ENCODE measurements at regions not wholly inside any gene's neighbourhood (a gene's known extent, or its start where the extent isn't known, plus 50 kb on each side); places are given as distances from the start of the nearest gene placed in this dataset.

DNA sequence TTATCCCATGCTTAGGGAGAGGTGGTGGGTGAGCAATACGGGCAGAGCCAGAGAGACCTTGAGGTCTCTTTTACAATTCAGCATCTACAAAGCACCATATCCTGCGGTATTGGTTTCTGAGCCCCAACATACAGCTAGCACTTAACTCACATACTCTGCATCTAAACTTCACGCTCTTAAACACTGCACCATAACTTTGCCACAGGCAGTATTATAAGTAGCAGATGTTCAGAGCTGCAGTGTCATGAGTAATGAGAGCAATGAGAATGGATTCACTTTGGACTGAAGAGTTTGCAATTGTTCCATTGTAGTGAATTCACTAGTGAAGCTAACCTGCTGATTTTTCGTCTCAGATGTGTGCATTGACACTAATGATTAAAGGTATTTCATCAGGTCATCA, 93.8 kb downstream of the HS3ST1 start:
- intact Hi-C loops (cut with DNase I, micrococcal nuclease): no loop called here
- H3K4me3 ChIP-seq: no peak overlapping the region
- no peak for ATAC-seq
- TF ChIP-seq, protein P1, sequence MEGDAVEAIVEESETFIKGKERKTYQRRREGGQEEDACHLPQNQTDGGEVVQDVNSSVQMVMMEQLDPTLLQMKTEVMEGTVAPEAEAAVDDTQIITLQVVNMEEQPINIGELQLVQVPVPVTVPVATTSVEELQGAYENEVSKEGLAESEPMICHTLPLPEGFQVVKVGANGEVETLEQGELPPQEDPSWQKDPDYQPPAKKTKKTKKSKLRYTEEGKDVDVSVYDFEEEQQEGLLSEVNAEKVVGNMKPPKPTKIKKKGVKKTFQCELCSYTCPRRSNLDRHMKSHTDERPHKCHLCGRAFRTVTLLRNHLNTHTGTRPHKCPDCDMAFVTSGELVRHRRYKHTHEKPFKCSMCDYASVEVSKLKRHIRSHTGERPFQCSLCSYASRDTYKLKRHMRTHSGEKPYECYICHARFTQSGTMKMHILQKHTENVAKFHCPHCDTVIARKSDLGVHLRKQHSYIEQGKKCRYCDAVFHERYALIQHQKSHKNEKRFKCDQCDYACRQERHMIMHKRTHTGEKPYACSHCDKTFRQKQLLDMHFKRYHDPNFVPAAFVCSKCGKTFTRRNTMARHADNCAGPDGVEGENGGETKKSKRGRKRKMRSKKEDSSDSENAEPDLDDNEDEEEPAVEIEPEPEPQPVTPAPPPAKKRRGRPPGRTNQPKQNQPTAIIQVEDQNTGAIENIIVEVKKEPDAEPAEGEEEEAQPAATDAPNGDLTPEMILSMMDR (IDR thresholded peaks at IDR 0.05): no peak
- no peak for DNase-seq
- no peaks in the 10 kb centered on the region for H3K9me3 ChIP-seq
- H3K36me3 ChIP-seq (ENCODE audit: low read depth): no peaks in the 10 kb centered on the region
- no peaks in the 10 kb centered on the region for H3K4me1 ChIP-seq (ENCODE audit: low read depth)

DNA sequence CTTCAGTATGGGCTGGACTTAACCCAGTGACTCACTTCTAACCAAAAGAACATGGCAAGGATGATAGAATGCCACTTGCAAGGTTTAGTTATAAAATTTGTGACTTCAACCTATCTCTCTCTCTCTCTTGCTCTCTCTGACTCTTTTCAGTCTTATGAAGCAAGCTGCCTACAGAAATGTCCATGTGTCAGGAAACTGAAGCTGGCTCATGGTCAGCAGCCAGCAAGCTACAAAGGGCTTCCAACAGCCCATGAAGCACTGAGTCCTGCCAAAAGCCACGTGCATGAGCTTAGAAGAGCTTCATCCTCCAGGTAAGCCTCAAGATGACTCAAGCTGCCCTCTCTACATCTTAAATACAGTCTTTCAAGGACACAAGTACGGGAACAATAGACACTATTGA, 100.3 kb downstream of the HS3ST1 start:
- Histone ChIP-seq H3K4me1 (ENCODE audit: low read depth) (no peaks in the 10 kb centered on the region), H3K4me3 (no peak overlapping the region), H3K9me3 (peaks cover 7% of the 10 kb centered on the region), H3K36me3 (ENCODE audit: low read depth) (no peaks in the 10 kb centered on the region)
- TF ChIP-seq, protein P1 (IDR thresholded peaks at IDR 0.05): no peak
- ATAC-seq (no peak), DNase-seq (no peak)
- intact Hi-C loops (cut with DNase I, micrococcal nuclease): no loop called here

DNA sequence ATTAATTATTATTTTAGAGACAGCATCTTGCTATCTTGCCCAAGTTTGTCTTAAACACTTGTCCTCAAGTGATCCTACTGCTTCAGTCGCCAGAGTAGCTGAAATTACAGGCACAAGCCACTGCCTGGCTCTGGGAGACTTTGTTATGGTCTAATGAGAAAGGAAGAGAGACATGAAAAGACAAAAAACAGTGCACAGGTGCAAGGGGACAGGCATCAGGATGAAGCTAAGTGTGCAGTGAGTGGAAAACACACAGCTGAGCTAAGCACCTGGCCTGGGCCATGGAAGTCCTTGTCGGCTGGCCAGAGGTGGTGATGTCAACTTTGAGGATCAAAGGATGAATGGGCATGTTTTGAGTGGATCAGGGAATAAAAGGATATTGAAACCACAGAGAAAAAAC, 102.7 kb downstream of the HS3ST1 start:
- intact Hi-C loops (cut with DNase I, micrococcal nuclease): no loop called here

DNA sequence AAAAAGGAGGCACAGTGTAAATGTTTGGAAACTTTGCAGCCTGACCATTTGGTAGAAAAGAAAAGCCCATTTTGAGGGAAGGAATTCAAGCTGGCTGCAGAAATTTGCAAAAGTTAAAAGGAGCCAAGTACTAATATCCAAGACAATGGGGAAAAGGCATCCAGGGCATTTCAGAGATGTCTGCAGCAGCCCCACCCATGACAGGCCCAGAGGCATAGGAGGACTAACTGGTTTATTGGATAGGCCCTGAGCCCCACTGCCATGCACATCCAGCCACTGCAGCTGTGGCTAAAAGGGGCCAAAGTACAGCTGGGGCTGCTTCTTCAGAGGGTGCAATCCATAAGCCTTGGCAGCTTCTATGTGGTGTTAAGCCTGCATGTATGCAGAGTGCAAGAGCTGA, 104.9 kb downstream of the HS3ST1 start:
- Histone ChIP-seq H3K36me3 (ENCODE audit: low read depth) (no peaks in the 10 kb centered on the region), H3K4me3 (no peak overlapping the region), H3K4me1 (ENCODE audit: low read depth) (no peaks in the 10 kb centered on the region), H3K9me3 (peaks cover 7% of the 10 kb centered on the region)
- TF ChIP-seq, protein P1 (IDR thresholded peaks at IDR 0.05): no peak
- ATAC-seq (no peak), DNase-seq (no peak)
- intact Hi-C loops (cut with DNase I, micrococcal nuclease): loop anchor here in 1 of 2 donors (5.0 kb wide), 1 partner anchor 64 kb away; no protein-coding TSS in a partner anchor

More for the DNA sequence above, 102.7 kb downstream of the HS3ST1 start:
- H3K4me1 ChIP-seq (ENCODE audit: low read depth): no peaks in the 10 kb centered on the region
- no peak for ATAC-seq
- peaks cover 7% of the 10 kb centered on the region for H3K9me3 ChIP-seq
- TF ChIP-seq, protein P1 (IDR thresholded peaks at IDR 0.05): no peak
- DNase-seq: no peak
- H3K4me3 ChIP-seq: no peak overlapping the region
- H3K36me3 ChIP-seq (ENCODE audit: low read depth): no peaks in the 10 kb centered on the region

DNA sequence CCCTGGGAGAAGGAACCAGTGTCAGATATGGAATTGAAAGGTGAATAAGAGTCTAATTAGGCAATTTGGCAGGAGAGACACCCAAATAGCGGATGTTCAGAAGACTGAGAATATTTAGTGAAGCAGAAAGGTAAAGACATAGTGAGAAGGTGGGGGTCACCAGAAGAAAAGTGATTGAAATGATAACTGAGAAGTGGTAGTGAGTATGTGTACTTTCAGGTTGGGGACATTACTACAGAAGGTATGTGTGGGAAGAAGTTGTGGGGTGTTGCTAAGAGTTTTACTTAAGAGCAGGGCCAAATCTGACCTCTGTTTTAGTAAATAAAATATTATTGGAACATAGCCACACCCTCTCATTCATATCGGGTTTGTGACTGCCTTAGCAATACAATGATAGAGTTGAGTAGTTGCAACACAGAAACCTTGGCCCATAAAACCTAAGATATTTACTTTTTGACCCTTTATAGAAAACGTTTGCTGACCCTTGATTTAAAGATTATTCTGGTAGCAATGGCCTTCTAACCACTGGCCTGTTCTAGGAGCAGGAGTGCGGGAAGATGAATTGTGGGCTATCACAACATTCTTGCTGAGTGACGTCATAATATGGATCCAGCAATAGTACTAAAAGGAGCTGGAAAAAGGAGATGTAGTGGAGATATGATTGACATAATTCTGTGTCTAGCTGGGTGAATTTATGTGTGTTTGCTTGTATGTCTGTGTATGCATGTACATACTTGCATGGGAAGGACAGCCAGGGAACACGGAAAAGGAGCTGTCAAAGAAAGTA, 115.3 kb downstream of the HS3ST1 start:
- TF ChIP-seq, protein P1 (IDR thresholded peaks at IDR 0.05): no peak
- Histone ChIP-seq H3K4me3 (no peak overlapping the region), H3K4me1 (ENCODE audit: low read depth) (no peaks in the 10 kb centered on the region), H3K36me3 (ENCODE audit: low read depth) (no peaks in the 10 kb centered on the region), H3K9me3 (no peaks in the 10 kb centered on the region)
- intact Hi-C loops (cut with DNase I, micrococcal nuclease): no loop called here
- DNase-seq: no peak
- ATAC-seq: no peak

Measured in mucosa of descending colon (tissue), 3 donors.